ENCODE measurements at regions not wholly inside any gene's neighbourhood (a gene's known extent, or its start where the extent isn't known, plus 50 kb on each side); places are given as distances from the start of the nearest gene placed in this dataset.

DNA sequence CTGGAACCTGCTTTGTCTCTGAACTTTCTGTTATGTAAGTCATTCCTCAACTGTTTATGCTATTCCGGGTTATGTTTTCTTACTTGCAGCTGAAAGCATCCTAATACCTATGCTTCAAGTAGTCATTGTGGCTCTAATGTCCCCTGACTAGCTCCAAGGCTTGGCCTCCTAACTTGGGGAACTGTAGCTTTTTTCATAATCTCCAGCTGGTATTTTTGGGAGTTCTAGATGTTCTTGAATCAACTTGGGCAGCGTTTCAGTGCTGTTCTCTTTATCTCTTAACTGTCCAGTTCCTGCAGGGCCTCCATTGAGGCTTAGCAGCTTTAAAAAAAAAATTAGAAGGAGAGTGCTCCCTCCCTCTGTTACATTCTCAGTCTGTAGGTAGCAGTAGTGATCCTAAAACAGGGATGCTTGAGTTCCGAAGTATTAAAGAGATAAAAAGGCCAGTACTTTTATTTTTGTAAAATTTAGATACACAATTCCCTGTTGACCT lies 100.0 kb upstream of the ACTBL2 start:
- TF ChIP-seq, protein P1, sequence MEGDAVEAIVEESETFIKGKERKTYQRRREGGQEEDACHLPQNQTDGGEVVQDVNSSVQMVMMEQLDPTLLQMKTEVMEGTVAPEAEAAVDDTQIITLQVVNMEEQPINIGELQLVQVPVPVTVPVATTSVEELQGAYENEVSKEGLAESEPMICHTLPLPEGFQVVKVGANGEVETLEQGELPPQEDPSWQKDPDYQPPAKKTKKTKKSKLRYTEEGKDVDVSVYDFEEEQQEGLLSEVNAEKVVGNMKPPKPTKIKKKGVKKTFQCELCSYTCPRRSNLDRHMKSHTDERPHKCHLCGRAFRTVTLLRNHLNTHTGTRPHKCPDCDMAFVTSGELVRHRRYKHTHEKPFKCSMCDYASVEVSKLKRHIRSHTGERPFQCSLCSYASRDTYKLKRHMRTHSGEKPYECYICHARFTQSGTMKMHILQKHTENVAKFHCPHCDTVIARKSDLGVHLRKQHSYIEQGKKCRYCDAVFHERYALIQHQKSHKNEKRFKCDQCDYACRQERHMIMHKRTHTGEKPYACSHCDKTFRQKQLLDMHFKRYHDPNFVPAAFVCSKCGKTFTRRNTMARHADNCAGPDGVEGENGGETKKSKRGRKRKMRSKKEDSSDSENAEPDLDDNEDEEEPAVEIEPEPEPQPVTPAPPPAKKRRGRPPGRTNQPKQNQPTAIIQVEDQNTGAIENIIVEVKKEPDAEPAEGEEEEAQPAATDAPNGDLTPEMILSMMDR (IDR thresholded peaks at IDR 0.05) = no peak
- no peak overlapping the region for H3K27ac ChIP-seq
- no peaks in the 10 kb centered on the region for H3K36me3 ChIP-seq
- no peaks in the 10 kb centered on the region for H3K27me3 ChIP-seq
- no peak overlapping the region for H3K4me3 ChIP-seq
- no peak for DNase-seq (ENCODE audit: low spot score)
- H3K4me1 ChIP-seq = peaks cover 0 to 4% of the 10 kb centered on the region in 2 donors
- H3K9me3 ChIP-seq = peaks cover 0 to 7% of the 10 kb centered on the region in 2 donors

DNA sequence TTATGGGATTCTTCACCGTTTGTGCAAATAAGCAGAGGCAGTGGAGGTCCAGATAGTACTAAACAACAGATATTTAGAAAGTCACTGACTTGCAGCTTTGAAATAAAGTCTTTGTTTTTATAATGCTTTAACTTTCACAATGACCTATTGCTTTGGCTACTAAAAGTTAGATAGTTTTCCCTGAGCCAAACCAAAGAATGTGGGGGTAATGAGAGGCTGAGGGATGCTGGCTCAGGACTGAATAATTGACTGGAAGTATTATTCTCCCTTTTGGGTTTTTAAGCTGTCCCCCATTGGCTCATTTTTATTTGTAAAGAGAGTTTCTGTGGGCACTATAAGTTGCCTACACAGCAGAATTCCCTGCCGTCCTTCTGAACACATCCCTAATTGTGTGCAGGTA lies 99.2 kb upstream of the ACTBL2 start:
- TF ChIP-seq, protein P1 (IDR thresholded peaks at IDR 0.05) = no peak
- no peak for DNase-seq (ENCODE audit: low spot score)
- Histone ChIP-seq H3K27me3 (no peaks in the 10 kb centered on the region), H3K36me3 (no peaks in the 10 kb centered on the region), H3K4me3 (no peak overlapping the region), H3K9me3 (peaks cover 0 to 7% of the 10 kb centered on the region in 2 donors), H3K27ac (no peak overlapping the region), H3K4me1 (peaks cover 0 to 4% of the 10 kb centered on the region in 2 donors)

DNA sequence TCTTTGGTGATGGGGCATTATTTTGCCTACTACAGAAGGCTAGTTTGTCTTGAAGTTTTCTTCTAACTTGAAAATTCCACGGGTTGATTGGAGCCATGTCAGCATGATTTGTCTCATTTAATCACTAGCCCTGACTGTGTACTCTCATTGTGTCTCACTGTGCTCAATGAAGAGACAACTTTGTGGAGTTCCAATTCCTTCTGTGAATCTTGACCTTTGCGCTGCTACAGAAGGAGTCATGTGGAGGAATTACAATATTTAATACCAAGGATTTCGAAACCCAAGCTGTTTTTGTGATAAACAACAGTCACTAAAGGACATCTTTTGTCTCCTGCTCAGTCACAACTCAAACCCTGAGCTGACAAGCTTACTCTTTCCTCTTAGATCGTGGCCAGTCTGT lies 98.6 kb upstream of the ACTBL2 start:
- no peak for DNase-seq (ENCODE audit: low spot score)
- H3K4me1 ChIP-seq = peaks cover 0 to 4% of the 10 kb centered on the region in 2 donors
- H3K9me3 ChIP-seq = peaks cover 0 to 7% of the 10 kb centered on the region in 2 donors
- no peaks in the 10 kb centered on the region for H3K27me3 ChIP-seq
- TF ChIP-seq, protein P1 (IDR thresholded peaks at IDR 0.05) = no peak
- no peaks in the 10 kb centered on the region for H3K36me3 ChIP-seq
- no peak overlapping the region for H3K27ac ChIP-seq
- H3K4me3 ChIP-seq = no peak overlapping the region

GRCh38 chr5:57577432-57578175 lies 95.0 kb upstream of the ACTBL2 start:
- no peak for DNase-seq (ENCODE audit: low spot score)
- peaks cover 0 to 7% of the 10 kb centered on the region in 2 donors for H3K9me3 ChIP-seq
- no peaks in the 10 kb centered on the region for H3K36me3 ChIP-seq
- H3K4me3 ChIP-seq = no peak overlapping the region
- TF ChIP-seq, protein P1 (IDR thresholded peaks at IDR 0.05) = no peak
- no peaks in the 10 kb centered on the region for H3K27me3 ChIP-seq
- no peak overlapping the region for H3K27ac ChIP-seq
- peaks cover 0 to under 1% of the 10 kb centered on the region in 2 donors for H3K4me1 ChIP-seq

- Histone ChIP-seq H3K9me3 (peaks cover 0 to 7% of the 10 kb centered on the region in 2 donors), H3K4me1 (no peaks in the 10 kb centered on the region), H3K4me3 (no peak overlapping the region), H3K36me3 (no peaks in the 10 kb centered on the region), H3K27me3 (no peaks in the 10 kb centered on the region), H3K27ac (no peak overlapping the region)
- DNase-seq (ENCODE audit: low spot score) = no peak
- TF ChIP-seq, protein P1 (IDR thresholded peaks at IDR 0.05) = no peak
Observed at GRCh38 chr5:57576317-57576716, 93.7 kb upstream of the ACTBL2 start.
